Endothelial cell of umbilical vein (primary cell): ENCODE measurements at regions not wholly inside any gene's neighbourhood (a gene's known extent, or its start where the extent isn't known, plus 50 kb on each side); places are given as distances from the start of the nearest gene placed in this dataset.

Experiments
- BruUV-seq: library from RNA; stranded (reverse); fragments of 400-500 nt; replicated peaks from 2 replicates; lab custom pipeline; 2021; lab: Mats Ljungman, UMichigan
- CTCF ChIA-PET: fragments of 300-600, 350-600 bp; sonication (Branson Sonifier 250); formaldehyde crosslinking; loops from one replicate; lab custom pipeline; 2021; ENCODE audit warnings: antibody characterized with exemption, inconsistent platforms; lab: Charles Lee
- POLR2A ChIA-PET: fragments of 300-600, 350-600 bp; sonication (Branson Sonifier 250); formaldehyde crosslinking; loops from one replicate; lab custom pipeline; 2021; ENCODE audit warnings: antibody characterized with exemption, inconsistent platforms; lab: Charles Lee
- DNase-seq: peaks from one replicate; pipeline ENCODE4 v3.0.0-alpha.2; 2011; ENCODE audit warnings: low read depth, low spot score
- FAIRE-seq: peaks from 2 replicates; lab custom pipeline; 2011; peaks lifted over from hg19 to GRCh38; lab: Jason Lieb, UNC
- H2AFZ ChIP-seq: 2 replicates; pipeline ENCODE4 v1.6.0; 2012; ENCODE audit warnings: low read depth, low read length, control low read depth, inconsistent platforms
- H3K27ac ChIP-seq: 2 replicates; pipeline ENCODE4 v1.5.1; 2011; ENCODE audit warnings: low read depth, mild to moderate bottlenecking, control low read depth, low read length, moderate library complexity; ENCODE audit not compliant: insufficient read depth
- H3K27me3 ChIP-seq, 2 experiments: 2 replicates each; pipeline versions ENCODE4 v1.6.0 to v1.6.1; 2011; ENCODE audit warnings: low read length in 2 of 2, mixed read lengths in 1 of 2; ENCODE audit not compliant: control insufficient read depth in 2 of 2, insufficient read depth in 2 of 2
- H3K36me3 ChIP-seq, 2 experiments: 2 replicates in 1 of 2; 3 replicates in 1 of 2; pipeline ENCODE4 v1.5.1; 2011; ENCODE audit warnings: low read length in 2 of 2, mild to moderate bottlenecking in 1 of 2, moderate library complexity in 1 of 2; ENCODE audit not compliant: control insufficient read depth in 2 of 2, insufficient read depth in 2 of 2; ENCODE audit errors: extremely low read depth in 1 of 2
- H3K4me1 ChIP-seq: 3 replicates; pipeline ENCODE4 v1.5.1; 2011; ENCODE audit warnings: mild to moderate bottlenecking, low read length; ENCODE audit not compliant: control insufficient read depth, insufficient read depth; ENCODE audit errors: extremely low read depth
- H3K4me2 ChIP-seq: 2 replicates; pipeline ENCODE4 v1.6.1; 2011; ENCODE audit warnings: low read length, control low read depth, mixed read lengths; ENCODE audit not compliant: insufficient read depth
- H3K4me3 ChIP-seq, 3 experiments: fragments of 200-600 bp in 1 of 3; sonication (generic), shearing (Covaris generic) in 1 of 3; replicated peaks in 1 of 3; 2 replicates each; pipeline ENCODE4 v1.5.1; 2011 to 2016; ENCODE audit warnings: control low read depth in 3 of 3, low read length in 3 of 3, mild to moderate bottlenecking in 2 of 3, inconsistent platforms in 1 of 3, low read depth in 1 of 3, moderate library complexity in 1 of 3; ENCODE audit not compliant: insufficient read depth in 1 of 3
- H3K79me2 ChIP-seq: 2 replicates; pipeline ENCODE4 v1.6.0; 2012; ENCODE audit warnings: low read length, inconsistent platforms; ENCODE audit not compliant: control insufficient read depth, insufficient read depth
- H3K9ac ChIP-seq: replicated peaks from 2 replicates; pipeline ENCODE3; 2011; ENCODE audit warnings: low read length, control low read depth; ENCODE audit not compliant: insufficient read depth; ENCODE audit errors: extremely low read depth
- H3K9me1 ChIP-seq: replicated peaks from 3 replicates; pipeline ENCODE4 v1.6.0; 2011; ENCODE audit warnings: mild to moderate bottlenecking, low read length; ENCODE audit not compliant: control insufficient read depth, insufficient read depth; ENCODE audit errors: extremely low read depth
- H3K9me3 ChIP-seq: replicated peaks from 2 replicates; pipeline ENCODE4 v1.5.1; 2012; ENCODE audit warnings: low read length, inconsistent platforms; ENCODE audit not compliant: control insufficient read depth, insufficient read depth
- H4K20me1 ChIP-seq: replicated peaks from 2 replicates; pipeline ENCODE3; 2011; ENCODE audit warnings: mild to moderate bottlenecking, low read length; ENCODE audit not compliant: control insufficient read depth, insufficient read depth; ENCODE audit errors: extremely low read depth
- EZH2 ChIP-seq: IDR thresholded peaks from 2 replicates; pipeline ENCODE4 v1.6.1; 2012; ENCODE audit warnings: borderline replicate concordance, low read depth, mild to moderate bottlenecking, moderate library complexity, low read length, inconsistent platforms; ENCODE audit not compliant: severe bottlenecking
- FOS ChIP-seq: IDR thresholded peaks from 2 replicates; pipeline ENCODE4 v1.6.1; 2011; ENCODE audit warnings: mild to moderate bottlenecking, low read length, moderate library complexity, borderline replicate concordance; ENCODE audit not compliant: insufficient read depth
- GATA2 ChIP-seq: IDR thresholded peaks from 2 replicates; pipeline ENCODE4 v1.7.0; 2011; ENCODE audit warnings: low read depth, mild to moderate bottlenecking, moderate library complexity, mixed read lengths, low read length; ENCODE audit not compliant: insufficient read length, insufficient read depth
- JUN ChIP-seq: IDR thresholded peaks from 2 replicates; pipeline ENCODE4 v1.6.1; 2011; ENCODE audit warnings: borderline replicate concordance, low read depth; ENCODE audit not compliant: insufficient read length, insufficient read depth
- MYC ChIP-seq: IDR thresholded peaks from one replicate; pipeline ENCODE4 v1.6.1; 2011; ENCODE audit warnings: mild to moderate bottlenecking, low read depth, low read length
- POLR2A ChIP-seq: IDR thresholded peaks from 2 replicates; pipeline ENCODE4 v1.6.1; 2012; ENCODE audit warnings: low read depth, mild to moderate bottlenecking, control low read depth, low read length
- POLR2AphosphoS5 ChIP-seq: IDR thresholded peaks from 2 replicates; pipeline ENCODE4 v1.6.1; 2012; ENCODE audit warnings: low read depth, mild to moderate bottlenecking, control low read depth, low read length, moderate library complexity; ENCODE audit not compliant: insufficient read depth
- dilution Hi-C: fragments of 300-500 bp; cut with MboI; formaldehyde crosslinking; loops from one replicate; pipeline ENCODE4 v1.15.0; 2019; ENCODE audit warnings: low sequenced_read_pairs; ENCODE audit not compliant: extremely low pct_ligation_motif_present
- intact Hi-C: fragments of 100-400 bp; cut with micrococcal nuclease; formaldehyde crosslinking; loops from one replicate; pipeline ENCODE4 v1.10.0; 2022
- TF ChIP-seq, protein P1 (sequence below): IDR thresholded peaks from 2 replicates; pipeline ENCODE4 v1.6.1; 2011; ENCODE audit not compliant: insufficient read depth, insufficient read length
- TF ChIP-seq, protein P2 (sequence below), 2 donors: IDR thresholded peaks; 1 replicate in 1 of 2; 2 replicates in 1 of 2; pipeline ENCODE4 v1.5.1; 2011; ENCODE audit warnings: low read length in 2 of 2, mild to moderate bottlenecking in 2 of 2, moderate library complexity in 2 of 2, control low read depth in 1 of 2, inconsistent platforms in 1 of 2, low read depth in 1 of 2; ENCODE audit not compliant: insufficient read depth in 1 of 2; ENCODE audit errors: extremely low read depth in 1 of 2

DNA sequence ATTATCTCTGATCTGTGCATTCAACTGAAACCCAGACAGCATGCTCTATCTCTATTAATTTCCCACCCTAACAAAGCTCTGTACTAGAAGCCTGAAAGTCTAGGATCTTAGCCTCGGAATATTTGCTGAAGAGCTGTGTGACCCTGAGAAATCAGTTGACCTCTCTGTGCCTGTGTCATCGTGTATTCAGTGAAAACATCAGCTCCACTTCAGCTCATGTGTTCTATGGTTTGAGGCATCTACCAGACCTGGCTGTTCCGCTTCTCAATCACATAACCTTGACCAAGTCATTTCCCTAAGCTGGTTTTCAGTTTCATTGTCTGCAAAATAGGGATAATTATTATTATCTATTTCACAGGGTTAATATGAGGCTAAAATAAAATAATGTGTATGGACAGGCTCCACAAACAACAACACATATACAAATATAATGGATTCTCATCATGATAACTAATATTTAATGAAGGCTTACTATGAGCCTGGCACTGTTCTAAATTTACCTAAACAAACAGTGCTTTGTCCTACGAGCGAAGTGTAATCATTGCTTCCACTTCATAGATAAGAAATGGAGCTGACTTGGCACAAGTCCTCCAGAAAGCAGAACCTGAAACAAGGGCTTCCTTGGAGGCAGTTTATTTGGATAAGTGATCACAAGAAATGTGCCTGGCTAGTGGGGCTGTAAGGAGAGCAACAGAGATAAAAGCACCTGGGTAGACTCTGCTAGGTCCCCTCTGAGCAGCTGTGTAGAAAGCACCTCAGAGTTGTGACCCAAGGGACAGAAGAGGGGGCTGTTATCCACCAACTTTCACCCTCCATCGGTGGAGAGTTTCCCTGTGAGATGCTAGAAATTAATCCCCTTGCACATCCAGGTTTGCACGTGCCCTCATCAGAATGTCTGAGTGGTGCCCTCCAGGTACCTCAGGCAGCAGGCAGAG, 356.9 kb downstream of the RAB28 start:
- intact Hi-C loops: no loop called here
- no peak overlapping the region for H3K9ac ChIP-seq
- FAIRE-seq (no peak), DNase-seq (no peak)
- H3K79me2 ChIP-seq: no peaks in the 10 kb centered on the region
- no TSS peak for BruUV-seq
- H3K4me1 ChIP-seq: no peaks in the 10 kb centered on the region
- no peaks in the 10 kb centered on the region for H4K20me1 ChIP-seq
- dilution Hi-C loops: no loop called here
- no peak overlapping the region for H2AFZ ChIP-seq
- no peak overlapping the region for H3K4me3 ChIP-seq
- CTCF ChIA-PET: no interaction called here
- no peak overlapping the region for H3K27ac ChIP-seq
- no peaks in the 10 kb centered on the region for H3K36me3 ChIP-seq
- H3K4me2 ChIP-seq: no peak overlapping the region
- H3K27me3 ChIP-seq: no peaks in the 10 kb centered on the region
- no peaks in the 10 kb centered on the region for H3K9me3 ChIP-seq
- no peaks in the 10 kb centered on the region for H3K9me1 ChIP-seq
- POLR2A ChIA-PET: no interaction called here
- no peak for TF ChIP-seq POLR2AphosphoS5
- TF ChIP-seq EZH2: no peak
- no peak for TF ChIP-seq FOS
- no peak for TF ChIP-seq JUN
- TF ChIP-seq MYC: no peak
- TF ChIP-seq, protein P1, sequence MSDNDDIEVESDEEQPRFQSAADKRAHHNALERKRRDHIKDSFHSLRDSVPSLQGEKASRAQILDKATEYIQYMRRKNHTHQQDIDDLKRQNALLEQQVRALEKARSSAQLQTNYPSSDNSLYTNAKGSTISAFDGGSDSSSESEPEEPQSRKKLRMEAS: no peak
- TF ChIP-seq POLR2A: no peak
- TF ChIP-seq, protein P2, sequence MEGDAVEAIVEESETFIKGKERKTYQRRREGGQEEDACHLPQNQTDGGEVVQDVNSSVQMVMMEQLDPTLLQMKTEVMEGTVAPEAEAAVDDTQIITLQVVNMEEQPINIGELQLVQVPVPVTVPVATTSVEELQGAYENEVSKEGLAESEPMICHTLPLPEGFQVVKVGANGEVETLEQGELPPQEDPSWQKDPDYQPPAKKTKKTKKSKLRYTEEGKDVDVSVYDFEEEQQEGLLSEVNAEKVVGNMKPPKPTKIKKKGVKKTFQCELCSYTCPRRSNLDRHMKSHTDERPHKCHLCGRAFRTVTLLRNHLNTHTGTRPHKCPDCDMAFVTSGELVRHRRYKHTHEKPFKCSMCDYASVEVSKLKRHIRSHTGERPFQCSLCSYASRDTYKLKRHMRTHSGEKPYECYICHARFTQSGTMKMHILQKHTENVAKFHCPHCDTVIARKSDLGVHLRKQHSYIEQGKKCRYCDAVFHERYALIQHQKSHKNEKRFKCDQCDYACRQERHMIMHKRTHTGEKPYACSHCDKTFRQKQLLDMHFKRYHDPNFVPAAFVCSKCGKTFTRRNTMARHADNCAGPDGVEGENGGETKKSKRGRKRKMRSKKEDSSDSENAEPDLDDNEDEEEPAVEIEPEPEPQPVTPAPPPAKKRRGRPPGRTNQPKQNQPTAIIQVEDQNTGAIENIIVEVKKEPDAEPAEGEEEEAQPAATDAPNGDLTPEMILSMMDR (IDR thresholded peaks at IDR 0.05; ENCODE audit: extremely low read depth in 1 of 2, insufficient read depth in 1 of 2, low read depth in 1 of 2, low read length in 2 of 2): no peak
- TF ChIP-seq GATA2: no peak
